ENCODE measurements at regions not wholly inside any gene's neighbourhood (a gene's known extent, or its start where the extent isn't known, plus 50 kb on each side); places are given as distances from the start of the nearest gene placed in this dataset.

DNA sequence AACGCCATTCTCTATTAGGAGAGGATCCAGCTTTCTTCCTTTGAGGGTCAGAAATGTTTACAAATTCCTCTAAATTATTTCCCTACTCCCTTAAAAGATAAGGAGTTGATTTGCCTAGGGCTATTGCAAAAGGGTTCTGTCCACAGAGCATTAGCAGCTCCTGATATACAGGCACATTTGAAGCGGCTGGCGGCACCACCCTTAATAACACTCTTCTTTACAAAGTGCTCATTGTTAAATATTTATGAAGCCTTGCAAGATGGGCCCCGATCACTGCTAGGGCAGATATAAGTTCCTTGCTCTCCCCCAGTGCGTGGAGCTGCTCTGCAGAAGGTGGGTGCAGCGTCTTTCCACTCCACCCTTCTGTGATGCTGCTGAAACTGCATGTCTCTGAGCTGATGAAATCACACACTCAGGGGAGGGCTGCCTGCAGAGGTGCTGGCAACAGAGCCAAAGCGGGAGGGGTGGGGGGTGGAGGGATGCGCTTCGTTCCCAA, 116.7 kb upstream of the NTM start:
- Histone ChIP-seq H3K4me1 (no peaks in the 10 kb centered on the region), H3K4me3 (no peak overlapping the region), H3K27ac (no peak overlapping the region), H3K36me3 (no peaks in the 10 kb centered on the region), H3K27me3 (no peaks in the 10 kb centered on the region), H3K9me3 (no peaks in the 10 kb centered on the region)
- no peak for DNase-seq (ENCODE audit: low spot score)
- no peak for TF ChIP-seq CTCF (IDR thresholded peaks at IDR 0.05)

- Histone ChIP-seq H3K27ac (no peak overlapping the region), H3K36me3 (no peaks in the 10 kb centered on the region), H3K4me1 (no peaks in the 10 kb centered on the region), H3K4me3 (no peak overlapping the region), H3K9me3 (no peaks in the 10 kb centered on the region), H3K27me3 (no peaks in the 10 kb centered on the region)
- TF ChIP-seq CTCF (IDR thresholded peaks at IDR 0.05) = no peak
- DNase-seq (ENCODE audit: low spot score) = no peak
These were observed 116.2 kb upstream of the NTM start for GRCh38 chr11:131254254-131254653.

GRCh38 chr11:131274233-131274632, 96.2 kb upstream of the NTM start:
- no peaks in the 10 kb centered on the region for H3K36me3 ChIP-seq
- no peak overlapping the region for H3K4me3 ChIP-seq
- no peaks in the 10 kb centered on the region for H3K27me3 ChIP-seq
- no peak for DNase-seq (ENCODE audit: low spot score)
- H3K27ac ChIP-seq = no peak overlapping the region
- peaks cover 0 to 6% of the 10 kb centered on the region in 2 donors for H3K9me3 ChIP-seq
- no peak for TF ChIP-seq CTCF (IDR thresholded peaks at IDR 0.05)
- H3K4me1 ChIP-seq = no peaks in the 10 kb centered on the region

DNA sequence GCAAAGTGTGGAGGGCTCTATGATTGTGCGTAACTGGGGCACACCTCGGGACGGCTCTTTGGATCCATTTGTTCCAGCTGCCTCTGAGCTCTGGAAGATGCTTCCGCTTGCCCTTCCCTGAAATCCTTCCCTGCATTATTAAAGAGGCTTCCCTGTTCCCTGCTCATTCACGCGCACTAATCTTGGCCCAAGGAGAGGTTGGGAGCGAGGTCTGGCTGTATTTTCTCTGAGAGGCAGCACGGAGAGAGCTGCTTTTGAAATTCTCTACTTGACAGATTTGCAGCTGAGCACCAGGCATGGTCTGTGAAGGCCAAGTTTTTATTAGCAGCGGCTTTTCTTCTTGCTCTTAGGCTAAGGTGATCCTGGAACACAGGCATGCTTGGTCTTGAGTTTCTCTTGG, 94.8 kb upstream of the NTM start:
- no peak overlapping the region for H3K27ac ChIP-seq
- H3K27me3 ChIP-seq = no peaks in the 10 kb centered on the region
- peaks cover 0 to 6% of the 10 kb centered on the region in 2 donors for H3K9me3 ChIP-seq
- no peaks in the 10 kb centered on the region for H3K36me3 ChIP-seq
- no peak overlapping the region for H3K4me3 ChIP-seq
- no peak for TF ChIP-seq CTCF (IDR thresholded peaks at IDR 0.05)
- H3K4me1 ChIP-seq = no peaks in the 10 kb centered on the region
- no peak for DNase-seq (ENCODE audit: low spot score)

GRCh38 chr11:131278472-131278871, 91.9 kb upstream of the NTM start:
- TF ChIP-seq CTCF (IDR thresholded peaks at IDR 0.05) = no peak
- H3K27me3 ChIP-seq = no peaks in the 10 kb centered on the region
- H3K27ac ChIP-seq = no peak overlapping the region
- no peaks in the 10 kb centered on the region for H3K9me3 ChIP-seq
- no peak overlapping the region for H3K4me3 ChIP-seq
- H3K4me1 ChIP-seq = no peaks in the 10 kb centered on the region
- H3K36me3 ChIP-seq = no peaks in the 10 kb centered on the region
- no peak for DNase-seq (ENCODE audit: low spot score)

DNA sequence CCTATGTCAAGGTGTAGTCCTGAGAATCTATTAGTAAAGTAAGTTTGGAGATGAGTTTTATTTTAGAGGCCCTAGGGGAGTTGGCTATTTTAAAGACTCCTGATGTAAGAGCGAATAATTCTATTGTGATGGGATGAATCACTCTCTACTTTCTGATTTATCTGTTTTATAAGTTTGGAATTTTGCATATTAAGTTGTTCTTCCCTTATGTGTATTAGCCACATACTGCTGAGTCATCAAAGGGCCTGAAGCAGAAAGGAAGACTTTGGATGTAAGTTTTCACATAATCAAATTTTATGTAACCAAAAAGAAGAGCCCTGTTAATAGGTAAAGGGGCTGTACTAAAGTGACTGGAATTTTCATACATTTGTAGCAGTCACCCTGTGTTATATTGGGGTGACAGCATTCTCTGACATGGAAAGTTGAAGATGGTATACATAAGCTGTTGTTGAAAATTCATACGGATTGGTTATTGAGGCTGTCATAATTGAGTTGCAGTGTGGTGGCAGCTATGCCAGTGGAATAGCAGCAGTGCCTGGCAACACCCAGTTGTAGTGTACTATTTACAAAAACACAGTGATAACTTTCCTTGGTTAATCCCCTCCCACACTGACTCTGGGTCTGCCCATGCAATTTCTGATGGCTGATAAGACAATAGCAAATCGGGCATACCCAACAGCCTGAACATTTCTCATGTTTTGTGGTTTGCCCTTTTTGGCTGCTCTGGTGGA, 90.6 kb upstream of the NTM start:
- Histone ChIP-seq H3K27ac (no peak overlapping the region), H3K4me1 (no peaks in the 10 kb centered on the region), H3K27me3 (no peaks in the 10 kb centered on the region), H3K9me3 (no peaks in the 10 kb centered on the region), H3K36me3 (no peaks in the 10 kb centered on the region), H3K4me3 (no peak overlapping the region)
- TF ChIP-seq CTCF (IDR thresholded peaks at IDR 0.05) = no peak
- no peak for DNase-seq (ENCODE audit: low spot score)

All from right atrium auricular region (tissue), 2 donors.